ENCODE measurements at regions not wholly inside any gene's neighbourhood (a gene's known extent, or its start where the extent isn't known, plus 50 kb on each side); places are given as distances from the start of the nearest gene placed in this dataset.

GRCh38 chr11:92495107-92495793, 270.6 kb downstream of the FAT3 start (continued):
- TF ChIP-seq ZNF138 (CRISPR knock-in tag; IDR thresholded peaks at IDR 0.05; ENCODE audit: low read depth) (no peak), NFAT5 (CRISPR knock-in tag; IDR thresholded peaks at IDR 0.05) (no peak), CREM (IDR thresholded peaks at IDR 0.05) (no peak), CREM (CRISPR knock-in tag; IDR thresholded peaks at IDR 0.05) (no peak), ARID3A (IDR thresholded peaks at IDR 0.05; ENCODE audit: low read depth, low read length) (peak; percentile 63), EHMT2 (IDR thresholded peaks at IDR 0.05; ENCODE audit: borderline replicate concordance, low read depth, low read length) (peak; percentile 75; the same call in 1 of the 2 replicates), ZNF644 (CRISPR knock-in tag; IDR thresholded peaks at IDR 0.05; ENCODE audit: low read depth) (0 out of 2 replicates have a peak, but pooled peaks have one; percentile 9), CBX5 (CRISPR knock-in tag; IDR thresholded peaks at IDR 0.05; ENCODE audit: borderline replicate concordance) (no peak), ARID5B (CRISPR knock-in tag; IDR thresholded peaks at IDR 0.05) (peak; percentile 81), ZEB1 (IDR thresholded peaks at IDR 0.05; ENCODE audit: insufficient replicate concordance, low read depth) (no peak), ZMYM4 (CRISPR knock-in tag; IDR thresholded peaks at IDR 0.05) (peak; percentile 82), CTCF (CRISPR knock-in tag; IDR thresholded peaks at IDR 0.05) (no peak), HDAC2 (CRISPR knock-in tag; IDR thresholded peaks at IDR 0.05) (peak; percentile 58; the same call in 1 of the 2 replicates), RCOR2 (CRISPR knock-in tag; IDR thresholded peaks at IDR 0.05) (0 out of 2 replicates have a peak, but pooled peaks have one; percentile 14), IRF1 (CRISPR knock-in tag; IDR thresholded peaks at IDR 0.05; ENCODE audit: low read depth) (no peak)
